ENCODE measurements at regions not wholly inside any gene's neighbourhood (a gene's known extent, or its start where the extent isn't known, plus 50 kb on each side); places are given as distances from the start of the nearest gene placed in this dataset.
A peak's percentile ranks its signal among the peaks of the same experiment; 100 is the strongest.
"Not testable (repeated sequence)": the region's sequence is repeated elsewhere in the genome, so short reads cannot be mapped to it uniquely, and the experiment has no call there.

GRCh38 chr2:164009756-164010337 is 274.0 kb upstream of the FIGN start:
- intact Hi-C loops (cut with DNase I): no loop called here
- no peak for ATAC-seq (ENCODE audit: poor library complexity)
- DNase-seq: no peak

GRCh38 chr2:164008752-164009151 is 272.9 kb upstream of the FIGN start:
- ATAC-seq (ENCODE audit: poor library complexity): no peak
- DNase-seq: no peak
- intact Hi-C loops (cut with DNase I): no loop called here

- intact Hi-C loops (cut with DNase I): no loop called here
- ATAC-seq (ENCODE audit: poor library complexity): no peak
- no peak for DNase-seq
Observed at GRCh38 chr2:164006704-164007103, 270.9 kb upstream of the FIGN start.

GRCh38 chr2:164000176-164000575 is 264.4 kb upstream of the FIGN start:
- DNase-seq: no peak
- intact Hi-C loops (cut with DNase I): no loop called here
- no peak for ATAC-seq (ENCODE audit: poor library complexity)

GRCh38 chr2:163997466-163997865 is 261.7 kb upstream of the FIGN start:
- no peak for DNase-seq
- intact Hi-C loops (cut with DNase I): no loop called here
- ATAC-seq (ENCODE audit: poor library complexity): no peak

- DNase-seq: no peak
- ATAC-seq (ENCODE audit: poor library complexity): no peak
- intact Hi-C loops (cut with DNase I): no loop called here
Observed at GRCh38 chr2:163990541-163990940, 254.7 kb upstream of the FIGN start.

- DNase-seq (no peak), ATAC-seq (ENCODE audit: poor library complexity) (no peak)
- intact Hi-C loops (cut with DNase I): no loop called here
Observed at GRCh38 chr2:163990101-163990500, 254.3 kb upstream of the FIGN start.

GRCh38 chr2:163987175-163987940 is 251.6 kb upstream of the FIGN start:
- ATAC-seq (ENCODE audit: poor library complexity) (no peak), DNase-seq (no peak)
- intact Hi-C loops (cut with DNase I): no loop called here

GRCh38 chr2:163984986-163985385 is 249.2 kb upstream of the FIGN start:
- DNase-seq (no peak), ATAC-seq (ENCODE audit: poor library complexity) (no peak)
- intact Hi-C loops (cut with DNase I): no loop called here

GRCh38 chr2:163983911-163984310 is 248.1 kb upstream of the FIGN start:
- ATAC-seq (ENCODE audit: poor library complexity) (no peak), DNase-seq (no peak)
- intact Hi-C loops (cut with DNase I): no loop called here

- DNase-seq (no peak), ATAC-seq (ENCODE audit: poor library complexity) (no peak)
- intact Hi-C loops (cut with DNase I): no loop called here
Observed at GRCh38 chr2:163982938-163983337, 247.1 kb upstream of the FIGN start.

GRCh38 chr2:163974766-163975165 is 239.0 kb upstream of the FIGN start:
- DNase-seq: no peak
- intact Hi-C loops (cut with DNase I): no loop called here
- ATAC-seq (ENCODE audit: poor library complexity): no peak

GRCh38 chr2:163970058-163970813 is 234.4 kb upstream of the FIGN start:
- intact Hi-C loops (cut with DNase I): no loop called here
- no peak for DNase-seq
- ATAC-seq (ENCODE audit: poor library complexity): peak; percentile 79

GRCh38 chr2:163964278-163964677 is 228.5 kb upstream of the FIGN start:
- DNase-seq; intact Hi-C loops (cut with DNase I): not testable (repeated sequence)

GRCh38 chr2:163953390-163953907 is 217.6 kb upstream of the FIGN start:
- no peak for ATAC-seq (ENCODE audit: poor library complexity)
- intact Hi-C loops (cut with DNase I): no loop called here

More at GRCh38 chr2:163964278-163964677, 228.5 kb upstream of the FIGN start:
- ATAC-seq (ENCODE audit: poor library complexity): not testable (repeated sequence)

GRCh38 chr2:163951312-163951711 is 215.5 kb upstream of the FIGN start:
- intact Hi-C loops (cut with DNase I): no loop called here
- no peak for ATAC-seq (ENCODE audit: poor library complexity)

More at GRCh38 chr2:163953390-163953907, 217.6 kb upstream of the FIGN start:
- no peak for DNase-seq

GRCh38 chr2:163949693-163950092 is 213.9 kb upstream of the FIGN start:
- intact Hi-C loops (cut with DNase I): no loop called here
- DNase-seq (no peak), ATAC-seq (ENCODE audit: poor library complexity) (no peak)

More at GRCh38 chr2:163951312-163951711, 215.5 kb upstream of the FIGN start:
- no peak for DNase-seq

GRCh38 chr2:163944347-163944737 is 208.5 kb upstream of the FIGN start:
- no peak for DNase-seq
- intact Hi-C loops (cut with DNase I): no loop called here
- ATAC-seq (ENCODE audit: poor library complexity): no peak
